LNCaP clone FGC (cell line): ENCODE measurements at regions not wholly inside any gene's neighbourhood (a gene's known extent, or its start where the extent isn't known, plus 50 kb on each side); places are given as distances from the start of the nearest gene placed in this dataset.

ENCODE experiments used
- DNase-seq: peaks from one replicate; pipeline ENCODE4 v3.0.0-alpha.2; 2011; ENCODE audit warnings: low read depth
- H3K4me3 ChIP-seq: 2 replicates; pipeline ENCODE4 v1.5.1; 2011; ENCODE audit warnings: mild to moderate bottlenecking, low read depth, low read length, control low read depth
- CTCF ChIP-seq: IDR thresholded peaks from 2 replicates; pipeline ENCODE4 v1.5.1; 2012; ENCODE audit warnings: mild to moderate bottlenecking; ENCODE audit not compliant: control insufficient read depth, insufficient read depth; ENCODE audit errors: extremely low read depth

GRCh38 chr15:77815015-77815414 lies 182.3 kb upstream of the LINGO1 start:
- TF ChIP-seq CTCF = no peak
- DNase-seq = no peak

GRCh38 chr15:77812664-77813063 lies 180.0 kb upstream of the LINGO1 start:
- DNase-seq = no peak
- no peak overlapping the region for H3K4me3 ChIP-seq
- no peak for TF ChIP-seq CTCF

More at GRCh38 chr15:77815015-77815414, 182.3 kb upstream of the LINGO1 start:
- H3K4me3 ChIP-seq = no peak overlapping the region

GRCh38 chr15:77811270-77811669 lies 178.6 kb upstream of the LINGO1 start:
- DNase-seq = no peak
- TF ChIP-seq CTCF = no peak
- no peak overlapping the region for H3K4me3 ChIP-seq

GRCh38 chr15:77810130-77810571 lies 177.4 kb upstream of the LINGO1 start:
- no peak for DNase-seq
- H3K4me3 ChIP-seq = no peak overlapping the region
- TF ChIP-seq CTCF = no peak

- no peak for DNase-seq
- H3K4me3 ChIP-seq = no peak overlapping the region
- no peak for TF ChIP-seq CTCF
These were observed 176.0 kb upstream of the LINGO1 start for GRCh38 chr15:77808581-77809177.

GRCh38 chr15:77808075-77808474 lies 175.4 kb upstream of the LINGO1 start:
- no peak for TF ChIP-seq CTCF
- DNase-seq = no peak
- no peak overlapping the region for H3K4me3 ChIP-seq

GRCh38 chr15:77807611-77808010 lies 174.9 kb upstream of the LINGO1 start:
- no peak for DNase-seq
- no peak overlapping the region for H3K4me3 ChIP-seq

More at GRCh38 chr15:77807611-77808010, 174.9 kb upstream of the LINGO1 start:
- TF ChIP-seq CTCF = no peak
